Panc1 (cell line): ENCODE measurements at regions not wholly inside any gene's neighbourhood (a gene's known extent, or its start where the extent isn't known, plus 50 kb on each side); places are given as distances from the start of the nearest gene placed in this dataset.
A peak's percentile ranks its signal among the peaks of the same experiment; 100 is the strongest.

Experiments
- ATAC-seq: fragments of 200-7000 bp; cut with Tn5 transposase; 2 replicates; pipeline ENCODE4 v1.9.1; 2020; ENCODE audit warnings: mild to moderate bottlenecking, moderate library complexity
- BruUV-seq: library from RNA; stranded (reverse); fragments of 400-500 nt; replicated peaks from 2 replicates; lab custom pipeline; 2021; lab: Mats Ljungman, UMichigan
- CTCF ChIA-PET: fragments of 300-600 bp; sonication (Branson Sonifier 250); formaldehyde crosslinking; loops from one replicate; lab custom pipeline; 2022; ENCODE audit warnings: antibody characterized with exemption; lab: Charles Lee
- POLR2A ChIA-PET: fragments of 300-600 bp; sonication (Branson Sonifier 250); formaldehyde crosslinking; loops from one replicate; lab custom pipeline; 2022; ENCODE audit warnings: antibody characterized with exemption; lab: Charles Lee
- DNase-seq: peaks from one replicate; pipeline ENCODE4 v3.0.0-alpha.2; 2010; ENCODE audit warnings: low read depth, low spot score
- H3K27ac ChIP-seq: 2 replicates; pipeline ENCODE4 v1.5.1; 2011; ENCODE audit warnings: mild to moderate bottlenecking, low read length, inconsistent platforms
- H3K27me3 ChIP-seq: fragments of 200-500 bp; sonication (Bioruptor generic); 2 replicates; pipeline ENCODE4 v1.6.0; 2014; ENCODE audit warnings: low read length, inconsistent platforms; ENCODE audit not compliant: control insufficient read depth, insufficient read depth
- H3K36me3 ChIP-seq: fragments of 200-500 bp; sonication (Bioruptor generic); 2 replicates; pipeline ENCODE4 v1.5.1; 2014; ENCODE audit warnings: inconsistent platforms, mild to moderate bottlenecking, low read length, moderate library complexity; ENCODE audit not compliant: control insufficient read depth, insufficient read depth
- H3K4me1 ChIP-seq: 2 replicates; pipeline ENCODE4 v1.5.1; 2011; ENCODE audit warnings: inconsistent platforms, mild to moderate bottlenecking, low read length, moderate library complexity; ENCODE audit not compliant: control insufficient read depth, insufficient read depth
- H3K4me3 ChIP-seq, 2 experiments: 2 replicates each; pipeline ENCODE4 v1.5.1; 2011 to 2012; ENCODE audit warnings: low read depth in 2 of 2, low read length in 2 of 2, mild to moderate bottlenecking in 2 of 2, inconsistent platforms in 1 of 2, moderate library complexity in 1 of 2
- H3K9me3 ChIP-seq: fragments of 200-500 bp; sonication (Bioruptor generic); 2 replicates; pipeline ENCODE4 v1.5.1; 2014; ENCODE audit warnings: low read depth, mild to moderate bottlenecking, inconsistent platforms, low read length, moderate library complexity; ENCODE audit not compliant: control insufficient read depth, insufficient read depth
- POLR2AphosphoS5 ChIP-seq: IDR thresholded peaks from 2 replicates; pipeline ENCODE4 v1.6.1; 2012; ENCODE audit warnings: mild to moderate bottlenecking, low read depth, low read length, moderate library complexity
- SIN3A ChIP-seq: IDR thresholded peaks from 2 replicates; pipeline ENCODE4 v1.6.1; 2012; ENCODE audit warnings: low read depth, mild to moderate bottlenecking, low read length, moderate library complexity, borderline replicate concordance; ENCODE audit not compliant: insufficient read depth
- TCF7L2 ChIP-seq: IDR thresholded peaks from 2 replicates; pipeline ENCODE4 v1.6.1; 2011; ENCODE audit warnings: mild to moderate bottlenecking, low read depth, low read length, inconsistent platforms
- in situ Hi-C: cut with HindIII; loops from 2 replicates; pipeline ENCODE4 v1.10.0; 2016; ENCODE audit warnings: low sequenced_read_pairs, low pct_unique_long_range_greater_than_20kb
- intact Hi-C: fragments of 100-400 bp; cut with micrococcal nuclease; formaldehyde crosslinking; loops from one replicate; pipeline ENCODE4 v1.10.0; 2022; ENCODE audit not compliant: unreplicated experiment
- TF ChIP-seq, protein P1 (sequence below), 2 experiments: IDR thresholded peaks; 2 replicates each; pipeline ENCODE4 v1.6.1; 2011 to 2012; ENCODE audit warnings: low read depth in 2 of 2, control low read depth in 1 of 2, low read length in 1 of 2, mild to moderate bottlenecking in 1 of 2, moderate library complexity in 1 of 2; ENCODE audit not compliant: insufficient read depth in 1 of 2
- TF ChIP-seq, protein P2 (sequence below): fragments of 450-650 bp; IDR thresholded peaks from 2 replicates; pipeline ENCODE4 v1.5.1; 2017; ENCODE audit warnings: mild to moderate bottlenecking

- in situ Hi-C loops: no loop called here
- TF ChIP-seq, protein P1, sequence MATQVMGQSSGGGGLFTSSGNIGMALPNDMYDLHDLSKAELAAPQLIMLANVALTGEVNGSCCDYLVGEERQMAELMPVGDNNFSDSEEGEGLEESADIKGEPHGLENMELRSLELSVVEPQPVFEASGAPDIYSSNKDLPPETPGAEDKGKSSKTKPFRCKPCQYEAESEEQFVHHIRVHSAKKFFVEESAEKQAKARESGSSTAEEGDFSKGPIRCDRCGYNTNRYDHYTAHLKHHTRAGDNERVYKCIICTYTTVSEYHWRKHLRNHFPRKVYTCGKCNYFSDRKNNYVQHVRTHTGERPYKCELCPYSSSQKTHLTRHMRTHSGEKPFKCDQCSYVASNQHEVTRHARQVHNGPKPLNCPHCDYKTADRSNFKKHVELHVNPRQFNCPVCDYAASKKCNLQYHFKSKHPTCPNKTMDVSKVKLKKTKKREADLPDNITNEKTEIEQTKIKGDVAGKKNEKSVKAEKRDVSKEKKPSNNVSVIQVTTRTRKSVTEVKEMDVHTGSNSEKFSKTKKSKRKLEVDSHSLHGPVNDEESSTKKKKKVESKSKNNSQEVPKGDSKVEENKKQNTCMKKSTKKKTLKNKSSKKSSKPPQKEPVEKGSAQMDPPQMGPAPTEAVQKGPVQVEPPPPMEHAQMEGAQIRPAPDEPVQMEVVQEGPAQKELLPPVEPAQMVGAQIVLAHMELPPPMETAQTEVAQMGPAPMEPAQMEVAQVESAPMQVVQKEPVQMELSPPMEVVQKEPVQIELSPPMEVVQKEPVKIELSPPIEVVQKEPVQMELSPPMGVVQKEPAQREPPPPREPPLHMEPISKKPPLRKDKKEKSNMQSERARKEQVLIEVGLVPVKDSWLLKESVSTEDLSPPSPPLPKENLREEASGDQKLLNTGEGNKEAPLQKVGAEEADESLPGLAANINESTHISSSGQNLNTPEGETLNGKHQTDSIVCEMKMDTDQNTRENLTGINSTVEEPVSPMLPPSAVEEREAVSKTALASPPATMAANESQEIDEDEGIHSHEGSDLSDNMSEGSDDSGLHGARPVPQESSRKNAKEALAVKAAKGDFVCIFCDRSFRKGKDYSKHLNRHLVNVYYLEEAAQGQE (IDR thresholded peaks at IDR 0.05; ENCODE audit: insufficient read depth in 1 of 2, low read depth in 2 of 2, low read length in 1 of 2): no peak
- TF ChIP-seq SIN3A (no peak), TCF7L2 (no peak)
- TF ChIP-seq, protein P2, sequence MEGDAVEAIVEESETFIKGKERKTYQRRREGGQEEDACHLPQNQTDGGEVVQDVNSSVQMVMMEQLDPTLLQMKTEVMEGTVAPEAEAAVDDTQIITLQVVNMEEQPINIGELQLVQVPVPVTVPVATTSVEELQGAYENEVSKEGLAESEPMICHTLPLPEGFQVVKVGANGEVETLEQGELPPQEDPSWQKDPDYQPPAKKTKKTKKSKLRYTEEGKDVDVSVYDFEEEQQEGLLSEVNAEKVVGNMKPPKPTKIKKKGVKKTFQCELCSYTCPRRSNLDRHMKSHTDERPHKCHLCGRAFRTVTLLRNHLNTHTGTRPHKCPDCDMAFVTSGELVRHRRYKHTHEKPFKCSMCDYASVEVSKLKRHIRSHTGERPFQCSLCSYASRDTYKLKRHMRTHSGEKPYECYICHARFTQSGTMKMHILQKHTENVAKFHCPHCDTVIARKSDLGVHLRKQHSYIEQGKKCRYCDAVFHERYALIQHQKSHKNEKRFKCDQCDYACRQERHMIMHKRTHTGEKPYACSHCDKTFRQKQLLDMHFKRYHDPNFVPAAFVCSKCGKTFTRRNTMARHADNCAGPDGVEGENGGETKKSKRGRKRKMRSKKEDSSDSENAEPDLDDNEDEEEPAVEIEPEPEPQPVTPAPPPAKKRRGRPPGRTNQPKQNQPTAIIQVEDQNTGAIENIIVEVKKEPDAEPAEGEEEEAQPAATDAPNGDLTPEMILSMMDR: peak; percentile 73
Observed at GRCh38 chr12:84502907-84503787, 409.5 kb downstream of the SLC6A15 start.

DNA sequence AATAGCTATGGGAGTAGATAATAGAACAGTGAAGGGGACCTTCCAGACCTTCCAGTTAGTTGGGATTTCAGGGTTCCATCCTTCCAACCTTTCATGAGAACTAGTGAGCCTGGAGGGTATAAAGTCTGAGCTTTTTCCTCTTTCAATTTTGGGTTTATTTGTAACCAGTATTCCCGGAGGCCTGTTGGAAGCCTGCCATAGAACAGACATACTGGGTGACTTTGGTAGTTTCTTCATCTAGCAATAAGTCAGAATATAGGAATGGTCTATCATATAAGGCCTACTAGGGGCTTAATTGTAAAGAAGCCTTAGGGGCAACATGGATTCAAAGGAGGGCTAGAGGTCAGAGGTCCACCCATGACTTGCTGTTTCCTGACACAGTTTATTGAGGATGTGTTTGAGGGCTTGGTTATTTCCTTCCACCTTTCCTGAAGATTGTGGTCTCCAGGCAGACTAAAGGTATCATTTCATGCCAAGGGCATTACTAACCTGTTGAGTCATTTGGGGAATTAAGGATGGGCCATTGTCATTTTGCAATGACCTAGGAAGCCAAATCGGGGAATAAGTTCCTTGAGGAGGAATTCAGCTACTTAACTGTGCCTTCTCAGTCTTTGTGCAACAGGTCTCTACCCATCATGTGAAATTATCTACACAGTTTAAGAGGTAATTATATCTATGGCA is 410.3 kb downstream of the SLC6A15 start:
- Histone ChIP-seq H3K36me3 (no peaks in the 10 kb centered on the region; the same call in 1 of the 2 replicates), H3K27ac (no peak overlapping the region), H3K4me1 (no peaks in the 10 kb centered on the region), H3K9me3 (no peaks in the 10 kb centered on the region), H3K4me3 (no peak overlapping the region), H3K27me3 (no peaks in the 10 kb centered on the region)
- BruUV-seq: no TSS peak
- no peak for DNase-seq
- no peak for ATAC-seq
- TF ChIP-seq POLR2AphosphoS5 (no peak), TCF7L2 (no peak)
- in situ Hi-C loops (no loop called here), intact Hi-C loops (loop anchor here (10.0 kb wide), 2 partner anchors 342 to 1818 kb away; partner anchors contain the start of gene TMTC2)
- CTCF ChIA-PET: no interaction called here
- POLR2A ChIA-PET: interaction anchor here (0.6 kb wide), 1 partner anchor 1247 kb away, joined by 11 read pairs; no protein-coding TSS in a partner anchor

More at GRCh38 chr12:84502907-84503787, 409.5 kb downstream of the SLC6A15 start:
- no peak overlapping the region for H3K27ac ChIP-seq
- BruUV-seq: no TSS peak
- ATAC-seq (no peak; the same call in 1 of the 2 replicates), DNase-seq (peak; percentile 25)
- POLR2A ChIA-PET: no interaction called here
- CTCF ChIA-PET: no interaction called here
- no peak overlapping the region for H3K4me3 ChIP-seq
- no peaks in the 10 kb centered on the region for H3K4me1 ChIP-seq
- no peaks in the 10 kb centered on the region for H3K9me3 ChIP-seq
- H3K36me3 ChIP-seq: no peaks in the 10 kb centered on the region; the same call in 1 of the 2 replicates
- intact Hi-C loops: loop anchor here (10.0 kb wide), 2 partner anchors 342 to 1818 kb away; partner anchors contain the start of gene TMTC2
- no peaks in the 10 kb centered on the region for H3K27me3 ChIP-seq
